ENCODE measurements at regions not wholly inside any gene's neighbourhood (a gene's known extent, or its start where the extent isn't known, plus 50 kb on each side); places are given as distances from the start of the nearest gene placed in this dataset.

- TF ChIP-seq CTCF (IDR thresholded peaks at IDR 0.05): no peak
- no peak for TF ChIP-seq POLR2A (IDR thresholded peaks at IDR 0.05)
Observed at GRCh38 chr14:44166611-44167010, 340.5 kb downstream of the FSCB start.

All from lower leg skin (tissue), 3 donors.